HCT116 (cell line): ENCODE measurements at regions not wholly inside any gene's neighbourhood (a gene's known extent, or its start where the extent isn't known, plus 50 kb on each side); places are given as distances from the start of the nearest gene placed in this dataset.

Experiments
- CEBPB ChIP-seq: IDR thresholded peaks from 2 replicates; pipeline ENCODE4 v1.6.1; 2012; ENCODE audit warnings: low read depth
- CTCF ChIP-seq, 3 experiments: fragments of 200-600 bp in 1 of 3; sonication (generic) in 1 of 3; IDR thresholded peaks in 2 of 3; conservative IDR thresholded peaks in 1 of 3; 2 replicates each; pipeline ENCODE4 v1.5.1; 2012 to 2017; ENCODE audit warnings: low read depth in 2 of 3, low read length in 2 of 3, antibody characterized with exemption in 1 of 3, borderline replicate concordance in 1 of 3, control low read depth in 1 of 3, mild to moderate bottlenecking in 1 of 3, mixed read lengths in 1 of 3, mixed run types in 1 of 3, moderate library complexity in 1 of 3; ENCODE audit not compliant: insufficient read depth in 1 of 3
- ELF1 ChIP-seq: IDR thresholded peaks from 2 replicates; pipeline ENCODE4 v1.6.1; 2012; ENCODE audit warnings: low read depth, borderline replicate concordance
- EZH2 ChIP-seq: fragments of 200-600 bp; sonication (generic); IDR thresholded peaks from 2 replicates; pipeline ENCODE4 v1.6.1; 2017; ENCODE audit warnings: antibody characterized with exemption, mixed run types
- EZH2phosphoT487 ChIP-seq: fragments of 200-600 bp; IDR thresholded peaks from 2 replicates; pipeline ENCODE4 v1.6.1; 2018; ENCODE audit warnings: antibody characterized with exemption, borderline replicate concordance
- POLR2A ChIP-seq: IDR thresholded peaks from 2 replicates; pipeline ENCODE4 v1.7.0; 2011; ENCODE audit warnings: borderline replicate concordance; ENCODE audit not compliant: insufficient read depth, insufficient read length; ENCODE audit errors: extremely low read depth
- POLR2AphosphoS5 ChIP-seq: IDR thresholded peaks from 2 replicates; pipeline ENCODE4 v1.6.1; 2011; ENCODE audit warnings: mild to moderate bottlenecking, low read depth, low read length, moderate library complexity
- SIN3A ChIP-seq: IDR thresholded peaks from 2 replicates; pipeline ENCODE4 v1.6.1; 2012; ENCODE audit warnings: low read depth
- SRF ChIP-seq: IDR thresholded peaks from 2 replicates; pipeline ENCODE4 v1.6.1; 2012; ENCODE audit warnings: low read depth
- YY1 ChIP-seq: IDR thresholded peaks from 2 replicates; pipeline ENCODE4 v1.6.1; 2011; ENCODE audit warnings: low read length, low read depth, moderate library complexity, mild to moderate bottlenecking; ENCODE audit not compliant: insufficient replicate concordance; ENCODE audit errors: extremely low read depth
- ZFX ChIP-seq: fragments of 450-650 bp; IDR thresholded peaks from 2 replicates; pipeline ENCODE4 v1.6.1; 2017

GRCh38 chr4:143097751-143098150 lies 87.0 kb upstream of the USP38 start:
- TF ChIP-seq POLR2A: no peak
- TF ChIP-seq CTCF (IDR thresholded peaks at IDR 0.05 in 2 of 3, conservative IDR thresholded peaks at IDR 0.05 in 1 of 3; ENCODE audit: borderline replicate concordance in 1 of 3, insufficient read depth in 1 of 3, low read depth in 2 of 3, low read length in 2 of 3): no peak
- TF ChIP-seq YY1: no peak
- no peak for TF ChIP-seq ELF1
- no peak for TF ChIP-seq CEBPB
- TF ChIP-seq EZH2phosphoT487: no peak
- no peak for TF ChIP-seq POLR2AphosphoS5
- no peak for TF ChIP-seq ZFX
- TF ChIP-seq SRF: no peak
- TF ChIP-seq EZH2: no peak
- TF ChIP-seq SIN3A: no peak
